Neural crest cell (in vitro differentiated cells): ENCODE measurements at regions not wholly inside any gene's neighbourhood (a gene's known extent, or its start where the extent isn't known, plus 50 kb on each side); places are given as distances from the start of the nearest gene placed in this dataset.

ENCODE experiments used
- DNase-seq: peaks from one replicate; pipeline ENCODE4 v3.0.0; 2021; ENCODE audit warnings: low read depth, mixed read lengths, low spot score
- H3K27ac Mint-ChIP-seq: one replicate; pipeline ENCODE4 v1.8.0; 2021; ENCODE audit warnings: mild to moderate bottlenecking, mixed read lengths; ENCODE audit not compliant: unreplicated experiment
- H3K27me3 Mint-ChIP-seq: 2 replicates; pipeline ENCODE4 v1.8.0; 2021; ENCODE audit warnings: low read depth, mild to moderate bottlenecking, mixed read lengths
- H3K36me3 Mint-ChIP-seq: 2 replicates; pipeline ENCODE4 v1.8.0; 2021; ENCODE audit warnings: low read depth, mild to moderate bottlenecking, mixed read lengths
- H3K4me1 Mint-ChIP-seq: 2 replicates; pipeline ENCODE4 v1.8.0; 2021; ENCODE audit warnings: mixed read lengths
- H3K4me3 Mint-ChIP-seq: one replicate; pipeline ENCODE4 v1.8.0; 2021; ENCODE audit warnings: mild to moderate bottlenecking, mixed read lengths
- H3K9me3 Mint-ChIP-seq: 2 replicates; pipeline ENCODE4 v1.8.0; 2021; ENCODE audit warnings: mixed read lengths
- CTCF ChIP-seq: fragments of 200-600 bp; sonication (generic); conservative IDR thresholded peaks from 2 replicates; pipeline ENCODE4 v1.5.0; 2021; ENCODE audit warnings: antibody characterized with exemption, mild to moderate bottlenecking

- Mint-ChIP-seq H3K27ac (no peak overlapping the region), H3K9me3 (peaks cover 5% of the 10 kb centered on the region), H3K27me3 (no peaks in the 10 kb centered on the region), H3K36me3 (no peaks in the 10 kb centered on the region), H3K4me3 (no peak overlapping the region), H3K4me1 (no peaks in the 10 kb centered on the region)
- DNase-seq: no peak
- TF ChIP-seq CTCF: peak; percentile 65
These were observed 76.1 kb upstream of the PLSCR4 start for GRCh38 chr3:146326875-146327543.

- Mint-ChIP-seq H3K27ac (no peak overlapping the region), H3K4me1 (no peaks in the 10 kb centered on the region), H3K4me3 (no peak overlapping the region), H3K9me3 (peaks cover 7% of the 10 kb centered on the region), H3K27me3 (no peaks in the 10 kb centered on the region), H3K36me3 (no peaks in the 10 kb centered on the region)
- no peak for DNase-seq
- TF ChIP-seq CTCF: no peak
These were observed 74.3 kb upstream of the PLSCR4 start for GRCh38 chr3:146325170-146325569.

- DNase-seq: no peak
- no peak overlapping the region for H3K27ac Mint-ChIP-seq
These were observed 71.4 kb upstream of the PLSCR4 start for GRCh38 chr3:146322216-146322817.

GRCh38 chr3:146314871-146315270, 64.0 kb upstream of the PLSCR4 start:
- Mint-ChIP-seq H3K27ac (no peak overlapping the region), H3K27me3 (no peaks in the 10 kb centered on the region), H3K9me3 (peaks cover 6% of the 10 kb centered on the region), H3K4me1 (no peaks in the 10 kb centered on the region), H3K4me3 (no peak overlapping the region), H3K36me3 (no peaks in the 10 kb centered on the region)
- no peak for DNase-seq
- TF ChIP-seq CTCF: no peak

More at GRCh38 chr3:146322216-146322817, 71.4 kb upstream of the PLSCR4 start:
- peaks cover 7% of the 10 kb centered on the region for H3K9me3 Mint-ChIP-seq
- no peaks in the 10 kb centered on the region for H3K36me3 Mint-ChIP-seq
- H3K27me3 Mint-ChIP-seq: no peaks in the 10 kb centered on the region
- TF ChIP-seq CTCF: no peak
- no peaks in the 10 kb centered on the region for H3K4me1 Mint-ChIP-seq
- H3K4me3 Mint-ChIP-seq: no peak overlapping the region

GRCh38 chr3:146313746-146314111, 62.8 kb upstream of the PLSCR4 start:
- peaks cover 6% of the 10 kb centered on the region for H3K9me3 Mint-ChIP-seq
- H3K36me3 Mint-ChIP-seq: no peaks in the 10 kb centered on the region
- H3K4me1 Mint-ChIP-seq: no peaks in the 10 kb centered on the region
- no peak for TF ChIP-seq CTCF
- H3K4me3 Mint-ChIP-seq: no peak overlapping the region
- DNase-seq: no peak
- H3K27ac Mint-ChIP-seq: no peak overlapping the region
- no peaks in the 10 kb centered on the region for H3K27me3 Mint-ChIP-seq
